ENCODE measurements at regions not wholly inside any gene's neighbourhood (a gene's known extent, or its start where the extent isn't known, plus 50 kb on each side); places are given as distances from the start of the nearest gene placed in this dataset.

DNA sequence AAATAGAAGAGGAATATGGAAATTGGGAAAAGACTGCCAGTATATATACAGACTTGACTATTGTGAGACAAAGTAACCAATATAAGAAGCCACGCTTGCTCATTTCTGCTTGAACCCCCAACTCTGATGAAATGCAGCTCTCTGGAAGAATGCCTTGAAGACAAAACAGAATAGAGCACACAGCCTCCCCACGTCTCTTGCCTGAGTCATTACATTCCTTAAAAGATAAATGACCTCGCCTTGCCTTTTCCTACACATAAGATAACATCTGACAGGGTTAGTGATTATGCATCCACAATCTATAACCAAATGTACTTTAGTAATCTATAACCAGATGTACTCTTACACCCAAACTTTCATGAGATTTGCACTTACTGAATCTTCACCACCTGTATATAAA, 141.1 kb upstream of the EEF1E1 start:
- TF ChIP-seq, protein P1, sequence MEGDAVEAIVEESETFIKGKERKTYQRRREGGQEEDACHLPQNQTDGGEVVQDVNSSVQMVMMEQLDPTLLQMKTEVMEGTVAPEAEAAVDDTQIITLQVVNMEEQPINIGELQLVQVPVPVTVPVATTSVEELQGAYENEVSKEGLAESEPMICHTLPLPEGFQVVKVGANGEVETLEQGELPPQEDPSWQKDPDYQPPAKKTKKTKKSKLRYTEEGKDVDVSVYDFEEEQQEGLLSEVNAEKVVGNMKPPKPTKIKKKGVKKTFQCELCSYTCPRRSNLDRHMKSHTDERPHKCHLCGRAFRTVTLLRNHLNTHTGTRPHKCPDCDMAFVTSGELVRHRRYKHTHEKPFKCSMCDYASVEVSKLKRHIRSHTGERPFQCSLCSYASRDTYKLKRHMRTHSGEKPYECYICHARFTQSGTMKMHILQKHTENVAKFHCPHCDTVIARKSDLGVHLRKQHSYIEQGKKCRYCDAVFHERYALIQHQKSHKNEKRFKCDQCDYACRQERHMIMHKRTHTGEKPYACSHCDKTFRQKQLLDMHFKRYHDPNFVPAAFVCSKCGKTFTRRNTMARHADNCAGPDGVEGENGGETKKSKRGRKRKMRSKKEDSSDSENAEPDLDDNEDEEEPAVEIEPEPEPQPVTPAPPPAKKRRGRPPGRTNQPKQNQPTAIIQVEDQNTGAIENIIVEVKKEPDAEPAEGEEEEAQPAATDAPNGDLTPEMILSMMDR (IDR thresholded peaks at IDR 0.05 in 4 of 5, conservative IDR thresholded peaks at IDR 0.05 in 1 of 5), result no peak
- TF ChIP-seq POLR2A (IDR thresholded peaks at IDR 0.05), result no peak
